HFF-Myc (cell line): ENCODE measurements at regions not wholly inside any gene's neighbourhood (a gene's known extent, or its start where the extent isn't known, plus 50 kb on each side); places are given as distances from the start of the nearest gene placed in this dataset.

Experiments used
- DNase-seq: peaks from one replicate; pipeline ENCODE4 v3.0.0-alpha.2; 2011; ENCODE audit warnings: low read depth; ENCODE audit errors: extremely low read depth
- H3K4me3 ChIP-seq: replicated peaks from 2 replicates; pipeline ENCODE4 v1.5.1; 2011; ENCODE audit warnings: low read depth, mild to moderate bottlenecking, control low read depth, low read length
- CTCF ChIP-seq: IDR thresholded peaks from 2 replicates; pipeline ENCODE4 v1.5.1; 2012; ENCODE audit warnings: mild to moderate bottlenecking, low read depth, low read length, control low read depth; ENCODE audit errors: missing control alignments

- TF ChIP-seq CTCF, result no peak
- no peak overlapping the region for H3K4me3 ChIP-seq
- DNase-seq, result no peak
Measured at GRCh38 chr5:74282490-74282889, 358.0 kb downstream of the ENC1 start.

GRCh38 chr5:74281166-74281565, 359.4 kb downstream of the ENC1 start:
- no peak for TF ChIP-seq CTCF
- H3K4me3 ChIP-seq, result no peak overlapping the region
- no peak for DNase-seq

GRCh38 chr5:74280306-74280705, 360.2 kb downstream of the ENC1 start:
- no peak for TF ChIP-seq CTCF
- H3K4me3 ChIP-seq, result no peak overlapping the region
- DNase-seq, result no peak

GRCh38 chr5:74279244-74279643, 361.3 kb downstream of the ENC1 start:
- no peak for TF ChIP-seq CTCF
- no peak for DNase-seq
- H3K4me3 ChIP-seq, result no peak overlapping the region

GRCh38 chr5:74277418-74277817, 363.1 kb downstream of the ENC1 start:
- H3K4me3 ChIP-seq, result no peak overlapping the region
- no peak for DNase-seq
- no peak for TF ChIP-seq CTCF

- no peak for DNase-seq
- TF ChIP-seq CTCF, result no peak
- H3K4me3 ChIP-seq, result no peak overlapping the region
Measured at GRCh38 chr5:74275171-74275992, 365.1 kb downstream of the ENC1 start.

GRCh38 chr5:74274326-74274725, 366.2 kb downstream of the ENC1 start:
- no peak overlapping the region for H3K4me3 ChIP-seq
- TF ChIP-seq CTCF, result no peak
- DNase-seq, result no peak
